Suprapubic skin (tissue), 4 donors: ENCODE measurements at regions not wholly inside any gene's neighbourhood (a gene's known extent, or its start where the extent isn't known, plus 50 kb on each side); places are given as distances from the start of the nearest gene placed in this dataset.

ENCODE experiments used
- DNase-seq, 2 donors: peaks; one replicate each; pipeline ENCODE4 v3.0.0-alpha.2; 2019; ENCODE audit warnings: low spot score in 2 of 2
- H3K27ac ChIP-seq: fragments of 200-600 bp; sonication (generic); one replicate; pipeline ENCODE4 v1.5.1; 2019
- H3K27me3 ChIP-seq: fragments of 200-600 bp; sonication (generic); one replicate; pipeline ENCODE4 v1.5.1; 2019
- H3K36me3 ChIP-seq: fragments of 200-600 bp; sonication (generic); one replicate; pipeline ENCODE4 v1.5.1; 2019
- H3K4me1 ChIP-seq: fragments of 200-600 bp; sonication (generic); one replicate; pipeline ENCODE4 v1.5.1; 2019
- H3K4me3 ChIP-seq: fragments of 200-600 bp; sonication (generic); one replicate; pipeline ENCODE4 v1.5.1; 2019; ENCODE audit warnings: mild to moderate bottlenecking
- H3K9me3 ChIP-seq: fragments of 200-600 bp; sonication (generic); one replicate; pipeline ENCODE4 v1.5.1; 2019
- EP300 ChIP-seq: sonication (generic); formaldehyde crosslinking; IDR thresholded peaks from one replicate; pipeline ENCODE4 v1.6.1; 2017; ENCODE audit warnings: antibody characterized with exemption
- POLR2A ChIP-seq, 2 donors: fragments of 450-650 bp; IDR thresholded peaks; one replicate each; pipeline ENCODE4 v1.6.1; 2017; ENCODE audit warnings: antibody characterized with exemption in 2 of 2, mild to moderate bottlenecking in 2 of 2, moderate library complexity in 2 of 2
- POLR2AphosphoS5 ChIP-seq, 3 donors: sonication (generic); formaldehyde crosslinking; IDR thresholded peaks; one replicate each; pipeline ENCODE4 v1.6.1; 2017; ENCODE audit warnings: antibody characterized with exemption in 3 of 3
- WGBS: methylation state at CpG from one replicate; pipeline ENCODE4 v1.1.5; 2018; 5-methylcytosine and 5-hydroxymethylcytosine counted together
- TF ChIP-seq, protein P1 (sequence below), 2 donors: fragments of 200-600 bp in 1 of 2; fragments of 450-650 bp in 1 of 2; sonication (generic) in 1 of 2; IDR thresholded peaks; one replicate each; pipeline ENCODE4 v1.5.1; 2016 to 2019; ENCODE audit warnings: antibody characterized with exemption in 2 of 2, mild to moderate bottlenecking in 1 of 2, moderate library complexity in 1 of 2

GRCh38 chr3:118544458-118544857 lies 490.2 kb downstream of the IGSF11 start:
- no peaks in the 10 kb centered on the region for H3K4me1 ChIP-seq
- no peaks in the 10 kb centered on the region for H3K9me3 ChIP-seq
- H3K27ac ChIP-seq, result no peak overlapping the region
- DNase-seq, result no peak
- 72% methylated on average over 5 of the region's 5 CpGs for WGBS
- no peaks in the 10 kb centered on the region for H3K27me3 ChIP-seq
- H3K4me3 ChIP-seq, result no peak overlapping the region
- H3K36me3 ChIP-seq, result no peaks in the 10 kb centered on the region
- no peak for TF ChIP-seq POLR2A (IDR thresholded peaks at IDR 0.05)
- TF ChIP-seq POLR2AphosphoS5 (IDR thresholded peaks at IDR 0.05), result no peak
- no peak for TF ChIP-seq EP300
- TF ChIP-seq, protein P1, sequence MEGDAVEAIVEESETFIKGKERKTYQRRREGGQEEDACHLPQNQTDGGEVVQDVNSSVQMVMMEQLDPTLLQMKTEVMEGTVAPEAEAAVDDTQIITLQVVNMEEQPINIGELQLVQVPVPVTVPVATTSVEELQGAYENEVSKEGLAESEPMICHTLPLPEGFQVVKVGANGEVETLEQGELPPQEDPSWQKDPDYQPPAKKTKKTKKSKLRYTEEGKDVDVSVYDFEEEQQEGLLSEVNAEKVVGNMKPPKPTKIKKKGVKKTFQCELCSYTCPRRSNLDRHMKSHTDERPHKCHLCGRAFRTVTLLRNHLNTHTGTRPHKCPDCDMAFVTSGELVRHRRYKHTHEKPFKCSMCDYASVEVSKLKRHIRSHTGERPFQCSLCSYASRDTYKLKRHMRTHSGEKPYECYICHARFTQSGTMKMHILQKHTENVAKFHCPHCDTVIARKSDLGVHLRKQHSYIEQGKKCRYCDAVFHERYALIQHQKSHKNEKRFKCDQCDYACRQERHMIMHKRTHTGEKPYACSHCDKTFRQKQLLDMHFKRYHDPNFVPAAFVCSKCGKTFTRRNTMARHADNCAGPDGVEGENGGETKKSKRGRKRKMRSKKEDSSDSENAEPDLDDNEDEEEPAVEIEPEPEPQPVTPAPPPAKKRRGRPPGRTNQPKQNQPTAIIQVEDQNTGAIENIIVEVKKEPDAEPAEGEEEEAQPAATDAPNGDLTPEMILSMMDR (IDR thresholded peaks at IDR 0.05), result no peak

- no peak for DNase-seq
- TF ChIP-seq, protein P1 (IDR thresholded peaks at IDR 0.05), result no peak
- no peak for TF ChIP-seq POLR2AphosphoS5 (IDR thresholded peaks at IDR 0.05)
- no peak for TF ChIP-seq POLR2A (IDR thresholded peaks at IDR 0.05)
- no peak for TF ChIP-seq EP300
- H3K36me3 ChIP-seq, result no peaks in the 10 kb centered on the region
- whole genome bisulfite sequencing, result 84% methylated on average over 4 of the region's 4 CpGs
- no peaks in the 10 kb centered on the region for H3K9me3 ChIP-seq
- no peaks in the 10 kb centered on the region for H3K27me3 ChIP-seq
- no peak overlapping the region for H3K4me3 ChIP-seq
- no peak overlapping the region for H3K27ac ChIP-seq
- no peaks in the 10 kb centered on the region for H3K4me1 ChIP-seq
These were observed 486.2 kb downstream of the IGSF11 start for GRCh38 chr3:118548434-118548833.

- no peak for TF ChIP-seq POLR2A (IDR thresholded peaks at IDR 0.05)
- TF ChIP-seq EP300, result no peak
- TF ChIP-seq, protein P1 (IDR thresholded peaks at IDR 0.05), result no peak
- no peak for TF ChIP-seq POLR2AphosphoS5 (IDR thresholded peaks at IDR 0.05)
- 43% methylated on average over 2 of the region's 2 CpGs for WGBS
- Histone ChIP-seq H3K27me3 (no peaks in the 10 kb centered on the region), H3K27ac (no peak overlapping the region), H3K4me3 (no peak overlapping the region), H3K36me3 (no peaks in the 10 kb centered on the region), H3K4me1 (no peaks in the 10 kb centered on the region), H3K9me3 (no peaks in the 10 kb centered on the region)
- DNase-seq, result no peak
These were observed 484.5 kb downstream of the IGSF11 start for GRCh38 chr3:118550122-118550521.

DNA sequence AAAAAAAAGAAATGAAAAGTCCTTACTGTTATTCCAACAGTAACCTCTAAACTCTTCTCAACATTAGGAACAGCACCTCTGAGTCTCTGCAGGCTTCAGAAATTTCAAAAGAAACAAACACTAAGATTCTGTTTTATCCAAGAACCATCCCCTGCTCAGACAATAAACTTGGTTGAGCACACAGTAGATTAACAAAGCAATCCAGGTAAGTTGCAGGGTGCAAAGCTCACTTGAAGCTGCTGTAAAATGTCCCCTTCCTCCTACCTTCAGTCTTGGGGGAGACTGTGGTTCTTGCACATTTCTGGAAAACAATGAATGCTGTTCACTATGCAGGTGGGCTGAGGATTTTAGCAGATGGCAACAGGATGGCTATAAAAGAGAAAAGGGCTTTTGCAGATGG lies 484.1 kb downstream of the IGSF11 start:
- no peak overlapping the region for H3K27ac ChIP-seq
- H3K9me3 ChIP-seq, result no peaks in the 10 kb centered on the region
- no peak overlapping the region for H3K4me3 ChIP-seq
- H3K4me1 ChIP-seq, result no peaks in the 10 kb centered on the region
- no peak for DNase-seq
- H3K36me3 ChIP-seq, result no peaks in the 10 kb centered on the region
- TF ChIP-seq POLR2AphosphoS5 (IDR thresholded peaks at IDR 0.05) (no peak), EP300 (no peak), POLR2A (IDR thresholded peaks at IDR 0.05) (no peak)
- TF ChIP-seq, protein P1 (IDR thresholded peaks at IDR 0.05), result no peak
- no peaks in the 10 kb centered on the region for H3K27me3 ChIP-seq

GRCh38 chr3:118554148-118554838 lies 480.4 kb downstream of the IGSF11 start:
- Histone ChIP-seq H3K27me3 (no peaks in the 10 kb centered on the region), H3K4me3 (no peak overlapping the region), H3K9me3 (no peaks in the 10 kb centered on the region), H3K27ac (no peak overlapping the region), H3K4me1 (no peaks in the 10 kb centered on the region), H3K36me3 (no peaks in the 10 kb centered on the region)
- no peak for TF ChIP-seq POLR2AphosphoS5 (IDR thresholded peaks at IDR 0.05)
- TF ChIP-seq EP300, result no peak
- TF ChIP-seq POLR2A (IDR thresholded peaks at IDR 0.05), result no peak
- TF ChIP-seq, protein P1 (IDR thresholded peaks at IDR 0.05), result no peak
- 84% methylated on average over 5 of the region's 5 CpGs for WGBS
- DNase-seq, result no peak
